EH (cell line): ENCODE measurements at regions not wholly inside any gene's neighbourhood (a gene's known extent, or its start where the extent isn't known, plus 50 kb on each side); places are given as distances from the start of the nearest gene placed in this dataset.
"Not testable (repeated sequence)": the region's sequence is repeated elsewhere in the genome, so short reads cannot be mapped to it uniquely, and the experiment has no call there.

Experiments used
- DNase-seq: peaks from one replicate; pipeline ENCODE4 v3.0.0-alpha.2; 2015; ENCODE audit warnings: low read depth

GRCh38 chr12:87566918-87567317 is 462.3 kb downstream of the C12orf50 start:
- DNase-seq = not testable (repeated sequence)

- no peak for DNase-seq
These were observed 472.2 kb downstream of the C12orf50 start for GRCh38 chr12:87556985-87557384.

GRCh38 chr12:87531213-87531612 is 498.0 kb downstream of the C12orf50 start:
- DNase-seq = not testable (repeated sequence)

GRCh38 chr12:87529413-87529812 is 499.8 kb downstream of the C12orf50 start:
- no peak for DNase-seq

GRCh38 chr12:87520968-87521367 is 508.2 kb downstream of the C12orf50 start:
- no peak for DNase-seq

- no peak for DNase-seq
These were observed 510.7 kb downstream of the C12orf50 start for GRCh38 chr12:87518481-87518880.

GRCh38 chr12:87518036-87518435 is 511.2 kb downstream of the C12orf50 start:
- DNase-seq = no peak

- no peak for DNase-seq
These were observed 515.5 kb downstream of the C12orf50 start for GRCh38 chr12:87513536-87514280.

- DNase-seq = no peak
These were observed 517.8 kb downstream of the C12orf50 start for GRCh38 chr12:87511371-87511770.

GRCh38 chr12:87509237-87509820 is 519.9 kb downstream of the C12orf50 start:
- no peak for DNase-seq

- DNase-seq = no peak
These were observed 537.6 kb downstream of the C12orf50 start for GRCh38 chr12:87491598-87491997.

GRCh38 chr12:87491089-87491488 is 538.1 kb downstream of the C12orf50 start:
- DNase-seq = no peak

GRCh38 chr12:87469295-87469694 is 559.9 kb downstream of the C12orf50 start:
- DNase-seq = no peak

- no peak for DNase-seq
These were observed 561.3 kb downstream of the C12orf50 start for GRCh38 chr12:87467936-87468335.

GRCh38 chr12:87464565-87464964 is 564.6 kb downstream of the C12orf50 start:
- DNase-seq = no peak

- no peak for DNase-seq
These were observed 585.2 kb downstream of the C12orf50 start for GRCh38 chr12:87444039-87444438.

GRCh38 chr12:87441511-87441910 is 587.7 kb downstream of the C12orf50 start:
- no peak for DNase-seq

- peak; percentile 2 for DNase-seq
These were observed 589.0 kb downstream of the C12orf50 start for GRCh38 chr12:87439990-87440827.

GRCh38 chr12:87430444-87430843 is 598.8 kb downstream of the C12orf50 start:
- DNase-seq = no peak

- DNase-seq = no peak
These were observed 600.4 kb downstream of the C12orf50 start for GRCh38 chr12:87428701-87429277.

- DNase-seq = no peak
These were observed 601.4 kb downstream of the C12orf50 start for GRCh38 chr12:87427770-87428169.

GRCh38 chr12:87425942-87426554 is 603.2 kb downstream of the C12orf50 start:
- no peak for DNase-seq
